ENCODE measurements at regions not wholly inside any gene's neighbourhood (a gene's known extent, or its start where the extent isn't known, plus 50 kb on each side); places are given as distances from the start of the nearest gene placed in this dataset.

DNA sequence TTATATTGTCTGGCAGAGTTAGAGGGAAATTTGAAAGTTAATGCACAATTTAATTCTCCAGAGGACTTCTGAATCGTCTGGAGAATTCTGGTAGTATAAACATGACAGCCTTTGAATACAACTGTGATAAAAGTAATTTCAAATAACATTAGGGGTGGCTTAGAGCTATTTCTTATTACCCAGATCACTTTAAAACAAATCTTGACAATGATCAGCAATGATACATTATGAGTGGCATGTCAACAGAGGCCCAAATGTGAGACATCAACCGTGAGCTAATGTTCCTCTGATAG, 259.1 kb downstream of the HACE1 start:
- Mint-ChIP-seq H3K4me1 (peaks cover 13% of the 10 kb centered on the region), H3K36me3 (no peaks in the 10 kb centered on the region), H3K4me3 (no peak overlapping the region), H3K9me3 (peaks cover 7% of the 10 kb centered on the region; the same call in 1 of the 2 replicates), H3K27ac (no peak overlapping the region), H3K27me3 (ENCODE audit: low read depth) (no peaks in the 10 kb centered on the region; the same call in 1 of the 2 replicates)
- no peak for DNase-seq (ENCODE audit: low spot score)
- ChIA-PET POLR2A (no interaction called here), CTCF (no interaction called here)
- no peak for ATAC-seq
- TF ChIP-seq ZNF423 (CRISPR knock-in tag; IDR thresholded peaks at IDR 0.05) (no peak), RELA (CRISPR knock-in tag; IDR thresholded peaks at IDR 0.05; ENCODE audit: borderline replicate concordance) (no peak), TEAD1 (CRISPR knock-in tag; IDR thresholded peaks at IDR 0.05) (no peak), GABPB1 (CRISPR knock-in tag; IDR thresholded peaks at IDR 0.05) (no peak)
- TF ChIP-seq, protein P1, sequence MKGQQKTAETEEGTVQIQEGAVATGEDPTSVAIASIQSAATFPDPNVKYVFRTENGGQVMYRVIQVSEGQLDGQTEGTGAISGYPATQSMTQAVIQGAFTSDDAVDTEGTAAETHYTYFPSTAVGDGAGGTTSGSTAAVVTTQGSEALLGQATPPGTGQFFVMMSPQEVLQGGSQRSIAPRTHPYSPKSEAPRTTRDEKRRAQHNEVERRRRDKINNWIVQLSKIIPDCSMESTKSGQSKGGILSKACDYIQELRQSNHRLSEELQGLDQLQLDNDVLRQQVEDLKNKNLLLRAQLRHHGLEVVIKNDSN (CRISPR knock-in tag; IDR thresholded peaks at IDR 0.05), result no peak
- TF ChIP-seq, protein P2, sequence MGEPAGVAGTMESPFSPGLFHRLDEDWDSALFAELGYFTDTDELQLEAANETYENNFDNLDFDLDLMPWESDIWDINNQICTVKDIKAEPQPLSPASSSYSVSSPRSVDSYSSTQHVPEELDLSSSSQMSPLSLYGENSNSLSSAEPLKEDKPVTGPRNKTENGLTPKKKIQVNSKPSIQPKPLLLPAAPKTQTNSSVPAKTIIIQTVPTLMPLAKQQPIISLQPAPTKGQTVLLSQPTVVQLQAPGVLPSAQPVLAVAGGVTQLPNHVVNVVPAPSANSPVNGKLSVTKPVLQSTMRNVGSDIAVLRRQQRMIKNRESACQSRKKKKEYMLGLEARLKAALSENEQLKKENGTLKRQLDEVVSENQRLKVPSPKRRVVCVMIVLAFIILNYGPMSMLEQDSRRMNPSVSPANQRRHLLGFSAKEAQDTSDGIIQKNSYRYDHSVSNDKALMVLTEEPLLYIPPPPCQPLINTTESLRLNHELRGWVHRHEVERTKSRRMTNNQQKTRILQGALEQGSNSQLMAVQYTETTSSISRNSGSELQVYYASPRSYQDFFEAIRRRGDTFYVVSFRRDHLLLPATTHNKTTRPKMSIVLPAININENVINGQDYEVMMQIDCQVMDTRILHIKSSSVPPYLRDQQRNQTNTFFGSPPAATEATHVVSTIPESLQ (CRISPR knock-in tag; IDR thresholded peaks at IDR 0.05), result no peak

DNA sequence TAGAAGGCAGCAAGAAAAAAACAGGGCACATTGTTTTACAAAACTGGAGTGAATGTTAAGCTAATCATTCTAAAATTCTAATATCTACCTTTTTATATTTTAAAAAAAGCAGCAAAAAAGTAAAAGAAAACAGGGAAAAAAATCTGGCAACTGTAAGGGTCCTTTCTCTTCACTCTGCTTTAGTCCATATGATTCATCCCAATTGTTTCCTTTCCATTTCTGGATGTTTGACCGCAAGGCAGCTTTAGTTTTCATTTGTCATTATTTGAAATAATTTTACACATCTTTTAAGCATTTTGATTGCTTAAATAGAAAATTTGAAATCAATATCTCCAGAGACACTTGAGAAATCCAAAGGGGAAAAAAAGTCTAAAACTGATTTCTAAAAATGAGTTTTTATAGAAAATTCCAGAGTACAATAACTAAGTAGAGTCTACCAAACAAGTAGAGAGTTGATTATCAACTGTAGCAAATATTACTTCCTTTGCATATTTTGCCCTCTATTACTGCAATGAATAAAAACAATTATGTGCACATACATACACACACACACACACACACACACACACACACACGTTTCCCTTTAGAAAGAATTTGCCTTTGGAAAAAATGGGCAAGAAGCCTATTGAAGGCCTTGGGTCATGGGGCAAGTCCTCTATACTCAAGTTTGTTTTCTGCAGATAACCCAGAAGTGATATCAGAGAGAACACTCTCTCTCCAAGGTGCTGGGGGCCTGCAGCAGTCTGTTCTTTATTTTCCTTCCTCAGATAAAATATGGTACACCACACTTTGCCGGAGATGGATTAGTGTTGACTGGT, 259.7 kb downstream of the HACE1 start:
- ATAC-seq, result no peak
- Mint-ChIP-seq H3K27ac (no peak overlapping the region), H3K27me3 (ENCODE audit: low read depth) (no peaks in the 10 kb centered on the region; the same call in 1 of the 2 replicates), H3K4me3 (no peak overlapping the region), H3K9me3 (peaks cover 9% of the 10 kb centered on the region; the same call in 1 of the 2 replicates), H3K36me3 (no peaks in the 10 kb centered on the region), H3K4me1 (peaks cover 13% of the 10 kb centered on the region)
- TF ChIP-seq CREM (CRISPR knock-in tag; IDR thresholded peaks at IDR 0.05) (no peak), FOXK1 (CRISPR knock-in tag; IDR thresholded peaks at IDR 0.05) (no peak), PRRX2 (CRISPR knock-in tag; IDR thresholded peaks at IDR 0.05) (no peak), FOXJ3 (CRISPR knock-in tag; IDR thresholded peaks at IDR 0.05; ENCODE audit: borderline replicate concordance) (no peak)
- TF ChIP-seq, protein P3, sequence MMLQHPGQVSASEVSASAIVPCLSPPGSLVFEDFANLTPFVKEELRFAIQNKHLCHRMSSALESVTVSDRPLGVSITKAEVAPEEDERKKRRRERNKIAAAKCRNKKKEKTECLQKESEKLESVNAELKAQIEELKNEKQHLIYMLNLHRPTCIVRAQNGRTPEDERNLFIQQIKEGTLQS (CRISPR knock-in tag; conservative IDR thresholded peaks at IDR 0.05), result no peak
- TF ChIP-seq, protein P4, sequence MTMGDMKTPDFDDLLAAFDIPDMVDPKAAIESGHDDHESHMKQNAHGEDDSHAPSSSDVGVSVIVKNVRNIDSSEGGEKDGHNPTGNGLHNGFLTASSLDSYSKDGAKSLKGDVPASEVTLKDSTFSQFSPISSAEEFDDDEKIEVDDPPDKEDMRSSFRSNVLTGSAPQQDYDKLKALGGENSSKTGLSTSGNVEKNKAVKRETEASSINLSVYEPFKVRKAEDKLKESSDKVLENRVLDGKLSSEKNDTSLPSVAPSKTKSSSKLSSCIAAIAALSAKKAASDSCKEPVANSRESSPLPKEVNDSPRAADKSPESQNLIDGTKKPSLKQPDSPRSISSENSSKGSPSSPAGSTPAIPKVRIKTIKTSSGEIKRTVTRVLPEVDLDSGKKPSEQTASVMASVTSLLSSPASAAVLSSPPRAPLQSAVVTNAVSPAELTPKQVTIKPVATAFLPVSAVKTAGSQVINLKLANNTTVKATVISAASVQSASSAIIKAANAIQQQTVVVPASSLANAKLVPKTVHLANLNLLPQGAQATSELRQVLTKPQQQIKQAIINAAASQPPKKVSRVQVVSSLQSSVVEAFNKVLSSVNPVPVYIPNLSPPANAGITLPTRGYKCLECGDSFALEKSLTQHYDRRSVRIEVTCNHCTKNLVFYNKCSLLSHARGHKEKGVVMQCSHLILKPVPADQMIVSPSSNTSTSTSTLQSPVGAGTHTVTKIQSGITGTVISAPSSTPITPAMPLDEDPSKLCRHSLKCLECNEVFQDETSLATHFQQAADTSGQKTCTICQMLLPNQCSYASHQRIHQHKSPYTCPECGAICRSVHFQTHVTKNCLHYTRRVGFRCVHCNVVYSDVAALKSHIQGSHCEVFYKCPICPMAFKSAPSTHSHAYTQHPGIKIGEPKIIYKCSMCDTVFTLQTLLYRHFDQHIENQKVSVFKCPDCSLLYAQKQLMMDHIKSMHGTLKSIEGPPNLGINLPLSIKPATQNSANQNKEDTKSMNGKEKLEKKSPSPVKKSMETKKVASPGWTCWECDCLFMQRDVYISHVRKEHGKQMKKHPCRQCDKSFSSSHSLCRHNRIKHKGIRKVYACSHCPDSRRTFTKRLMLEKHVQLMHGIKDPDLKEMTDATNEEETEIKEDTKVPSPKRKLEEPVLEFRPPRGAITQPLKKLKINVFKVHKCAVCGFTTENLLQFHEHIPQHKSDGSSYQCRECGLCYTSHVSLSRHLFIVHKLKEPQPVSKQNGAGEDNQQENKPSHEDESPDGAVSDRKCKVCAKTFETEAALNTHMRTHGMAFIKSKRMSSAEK (CRISPR knock-in tag; IDR thresholded peaks at IDR 0.05; ENCODE audit: borderline replicate concordance), result no peak
- ChIA-PET CTCF (interaction anchor here (1.2 kb wide), 1 partner anchor 74 kb away, joined by 3 read pairs; no protein-coding TSS in a partner anchor), POLR2A (no interaction called here)
- DNase-seq (ENCODE audit: low spot score), result no peak

DNA sequence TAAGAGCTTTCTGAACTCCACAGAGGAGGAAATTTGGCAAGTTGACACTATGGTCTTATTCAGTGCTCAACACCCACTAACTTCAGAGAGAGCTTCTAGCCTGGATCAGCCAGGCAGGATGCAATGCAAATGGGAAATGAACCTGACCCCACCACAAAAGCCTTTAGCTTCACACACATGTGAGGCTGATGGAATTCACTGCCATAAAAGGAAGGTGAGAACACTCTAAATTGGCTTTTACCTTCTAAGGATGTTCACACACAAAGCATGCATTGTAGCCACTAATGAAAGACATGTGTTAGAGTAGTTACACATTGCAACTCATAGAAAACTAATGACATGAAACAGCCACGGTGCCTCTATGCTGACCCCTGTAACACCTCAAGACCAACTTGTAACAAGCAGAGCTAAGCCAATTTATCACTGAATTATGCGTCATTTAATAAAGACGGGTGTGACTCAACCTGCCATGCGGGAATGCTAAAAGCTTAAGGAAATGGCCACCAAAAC, 262.1 kb downstream of the HACE1 start:
- no peak overlapping the region for H3K27ac Mint-ChIP-seq
- peaks cover 9% of the 10 kb centered on the region; the same call in 1 of the 2 replicates for H3K9me3 Mint-ChIP-seq
- ATAC-seq, result peak; percentile 71
- H3K4me3 Mint-ChIP-seq, result no peak overlapping the region
- no peak for DNase-seq (ENCODE audit: low spot score)
- H3K4me1 Mint-ChIP-seq, result peaks cover 13% of the 10 kb centered on the region
- H3K27me3 Mint-ChIP-seq (ENCODE audit: low read depth), result no peaks in the 10 kb centered on the region; the same call in 1 of the 2 replicates
- CTCF ChIA-PET, result interaction anchor here (0.9 kb wide), 1 partner anchor 9 kb away, joined by 3 read pairs; no protein-coding TSS in a partner anchor
- H3K36me3 Mint-ChIP-seq, result no peaks in the 10 kb centered on the region
- POLR2A ChIA-PET, result no interaction called here
- TF ChIP-seq IRF2 (CRISPR knock-in tag; IDR thresholded peaks at IDR 0.05; ENCODE audit: borderline replicate concordance, low read depth) (no peak), HMGA2 (CRISPR knock-in tag; IDR thresholded peaks at IDR 0.05) (no peak), ZNF232 (CRISPR knock-in tag; IDR thresholded peaks at IDR 0.05) (no peak), MYBL2 (CRISPR knock-in tag; IDR thresholded peaks at IDR 0.05) (no peak), NFATC4 (CRISPR knock-in tag; IDR thresholded peaks at IDR 0.05) (no peak), GRHL2 (CRISPR knock-in tag; IDR thresholded peaks at IDR 0.05; ENCODE audit: insufficient replicate concordance, severe bottlenecking) (no peak), TEAD4 (CRISPR knock-in tag; IDR thresholded peaks at IDR 0.05) (no peak), ESRRA (CRISPR knock-in tag; IDR thresholded peaks at IDR 0.05; ENCODE audit: borderline replicate concordance) (no peak), SP1 (CRISPR knock-in tag; conservative IDR thresholded peaks at IDR 0.05) (no peak)
- TF ChIP-seq, protein P5, sequence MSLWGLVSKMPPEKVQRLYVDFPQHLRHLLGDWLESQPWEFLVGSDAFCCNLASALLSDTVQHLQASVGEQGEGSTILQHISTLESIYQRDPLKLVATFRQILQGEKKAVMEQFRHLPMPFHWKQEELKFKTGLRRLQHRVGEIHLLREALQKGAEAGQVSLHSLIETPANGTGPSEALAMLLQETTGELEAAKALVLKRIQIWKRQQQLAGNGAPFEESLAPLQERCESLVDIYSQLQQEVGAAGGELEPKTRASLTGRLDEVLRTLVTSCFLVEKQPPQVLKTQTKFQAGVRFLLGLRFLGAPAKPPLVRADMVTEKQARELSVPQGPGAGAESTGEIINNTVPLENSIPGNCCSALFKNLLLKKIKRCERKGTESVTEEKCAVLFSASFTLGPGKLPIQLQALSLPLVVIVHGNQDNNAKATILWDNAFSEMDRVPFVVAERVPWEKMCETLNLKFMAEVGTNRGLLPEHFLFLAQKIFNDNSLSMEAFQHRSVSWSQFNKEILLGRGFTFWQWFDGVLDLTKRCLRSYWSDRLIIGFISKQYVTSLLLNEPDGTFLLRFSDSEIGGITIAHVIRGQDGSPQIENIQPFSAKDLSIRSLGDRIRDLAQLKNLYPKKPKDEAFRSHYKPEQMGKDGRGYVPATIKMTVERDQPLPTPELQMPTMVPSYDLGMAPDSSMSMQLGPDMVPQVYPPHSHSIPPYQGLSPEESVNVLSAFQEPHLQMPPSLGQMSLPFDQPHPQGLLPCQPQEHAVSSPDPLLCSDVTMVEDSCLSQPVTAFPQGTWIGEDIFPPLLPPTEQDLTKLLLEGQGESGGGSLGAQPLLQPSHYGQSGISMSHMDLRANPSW (CRISPR knock-in tag; conservative IDR thresholded peaks at IDR 0.05; ENCODE audit: low read depth), result no peak

Measured in WTC11 (cell line).